Endothelial cell of umbilical vein (primary cell): ENCODE measurements at regions not wholly inside any gene's neighbourhood (a gene's known extent, or its start where the extent isn't known, plus 50 kb on each side); places are given as distances from the start of the nearest gene placed in this dataset.

Experiments used
- BruUV-seq: library from RNA; stranded (reverse); fragments of 400-500 nt; replicated peaks from 2 replicates; lab custom pipeline; 2021; lab: Mats Ljungman, UMichigan
- CTCF ChIA-PET: fragments of 300-600, 350-600 bp; sonication (Branson Sonifier 250); formaldehyde crosslinking; loops from one replicate; lab custom pipeline; 2021; ENCODE audit warnings: antibody characterized with exemption, inconsistent platforms; lab: Charles Lee
- POLR2A ChIA-PET: fragments of 300-600, 350-600 bp; sonication (Branson Sonifier 250); formaldehyde crosslinking; loops from one replicate; lab custom pipeline; 2021; ENCODE audit warnings: antibody characterized with exemption, inconsistent platforms; lab: Charles Lee
- DNase-seq: peaks from one replicate; pipeline ENCODE4 v3.0.0-alpha.2; 2011; ENCODE audit warnings: low read depth, low spot score
- FAIRE-seq: peaks from 2 replicates; lab custom pipeline; 2011; peaks lifted over from hg19 to GRCh38; lab: Jason Lieb, UNC
- H2AFZ ChIP-seq: 2 replicates; pipeline ENCODE4 v1.6.0; 2012; ENCODE audit warnings: low read depth, low read length, control low read depth, inconsistent platforms
- H3K27ac ChIP-seq: 2 replicates; pipeline ENCODE4 v1.5.1; 2011; ENCODE audit warnings: low read depth, mild to moderate bottlenecking, control low read depth, low read length, moderate library complexity; ENCODE audit not compliant: insufficient read depth
- H3K27me3 ChIP-seq, 2 experiments: 2 replicates each; pipeline versions ENCODE4 v1.6.0 to v1.6.1; 2011; ENCODE audit warnings: low read length in 2 of 2, mixed read lengths in 1 of 2; ENCODE audit not compliant: control insufficient read depth in 2 of 2, insufficient read depth in 2 of 2
- H3K36me3 ChIP-seq, 2 experiments: 2 replicates in 1 of 2; 3 replicates in 1 of 2; pipeline ENCODE4 v1.5.1; 2011; ENCODE audit warnings: low read length in 2 of 2, mild to moderate bottlenecking in 1 of 2, moderate library complexity in 1 of 2; ENCODE audit not compliant: control insufficient read depth in 2 of 2, insufficient read depth in 2 of 2; ENCODE audit errors: extremely low read depth in 1 of 2
- H3K4me1 ChIP-seq: 3 replicates; pipeline ENCODE4 v1.5.1; 2011; ENCODE audit warnings: mild to moderate bottlenecking, low read length; ENCODE audit not compliant: control insufficient read depth, insufficient read depth; ENCODE audit errors: extremely low read depth
- H3K4me2 ChIP-seq: 2 replicates; pipeline ENCODE4 v1.6.1; 2011; ENCODE audit warnings: low read length, control low read depth, mixed read lengths; ENCODE audit not compliant: insufficient read depth
- H3K4me3 ChIP-seq, 3 experiments: fragments of 200-600 bp in 1 of 3; sonication (generic), shearing (Covaris generic) in 1 of 3; replicated peaks in 1 of 3; 2 replicates each; pipeline ENCODE4 v1.5.1; 2011 to 2016; ENCODE audit warnings: control low read depth in 3 of 3, low read length in 3 of 3, mild to moderate bottlenecking in 2 of 3, inconsistent platforms in 1 of 3, low read depth in 1 of 3, moderate library complexity in 1 of 3; ENCODE audit not compliant: insufficient read depth in 1 of 3
- H3K79me2 ChIP-seq: 2 replicates; pipeline ENCODE4 v1.6.0; 2012; ENCODE audit warnings: low read length, inconsistent platforms; ENCODE audit not compliant: control insufficient read depth, insufficient read depth
- H3K9ac ChIP-seq: replicated peaks from 2 replicates; pipeline ENCODE3; 2011; ENCODE audit warnings: low read length, control low read depth; ENCODE audit not compliant: insufficient read depth; ENCODE audit errors: extremely low read depth
- H3K9me1 ChIP-seq: replicated peaks from 3 replicates; pipeline ENCODE4 v1.6.0; 2011; ENCODE audit warnings: mild to moderate bottlenecking, low read length; ENCODE audit not compliant: control insufficient read depth, insufficient read depth; ENCODE audit errors: extremely low read depth
- H3K9me3 ChIP-seq: replicated peaks from 2 replicates; pipeline ENCODE4 v1.5.1; 2012; ENCODE audit warnings: low read length, inconsistent platforms; ENCODE audit not compliant: control insufficient read depth, insufficient read depth
- H4K20me1 ChIP-seq: replicated peaks from 2 replicates; pipeline ENCODE3; 2011; ENCODE audit warnings: mild to moderate bottlenecking, low read length; ENCODE audit not compliant: control insufficient read depth, insufficient read depth; ENCODE audit errors: extremely low read depth
- CTCF ChIP-seq, 2 donors: IDR thresholded peaks; 1 replicate in 1 of 2; 2 replicates in 1 of 2; pipeline ENCODE4 v1.5.1; 2011; ENCODE audit warnings: low read length in 2 of 2, mild to moderate bottlenecking in 2 of 2, moderate library complexity in 2 of 2, control low read depth in 1 of 2, inconsistent platforms in 1 of 2, low read depth in 1 of 2; ENCODE audit not compliant: insufficient read depth in 1 of 2; ENCODE audit errors: extremely low read depth in 1 of 2
- EZH2 ChIP-seq: IDR thresholded peaks from 2 replicates; pipeline ENCODE4 v1.6.1; 2012; ENCODE audit warnings: borderline replicate concordance, low read depth, mild to moderate bottlenecking, moderate library complexity, low read length, inconsistent platforms; ENCODE audit not compliant: severe bottlenecking
- FOS ChIP-seq: IDR thresholded peaks from 2 replicates; pipeline ENCODE4 v1.6.1; 2011; ENCODE audit warnings: mild to moderate bottlenecking, low read length, moderate library complexity, borderline replicate concordance; ENCODE audit not compliant: insufficient read depth
- GATA2 ChIP-seq: IDR thresholded peaks from 2 replicates; pipeline ENCODE4 v1.7.0; 2011; ENCODE audit warnings: low read depth, mild to moderate bottlenecking, moderate library complexity, mixed read lengths, low read length; ENCODE audit not compliant: insufficient read length, insufficient read depth
- MAX ChIP-seq: IDR thresholded peaks from 2 replicates; pipeline ENCODE4 v1.6.1; 2011; ENCODE audit not compliant: insufficient read depth, insufficient read length
- MYC ChIP-seq: IDR thresholded peaks from one replicate; pipeline ENCODE4 v1.6.1; 2011; ENCODE audit warnings: mild to moderate bottlenecking, low read depth, low read length
- POLR2A ChIP-seq: IDR thresholded peaks from 2 replicates; pipeline ENCODE4 v1.6.1; 2012; ENCODE audit warnings: low read depth, mild to moderate bottlenecking, control low read depth, low read length
- POLR2AphosphoS5 ChIP-seq: IDR thresholded peaks from 2 replicates; pipeline ENCODE4 v1.6.1; 2012; ENCODE audit warnings: low read depth, mild to moderate bottlenecking, control low read depth, low read length, moderate library complexity; ENCODE audit not compliant: insufficient read depth
- dilution Hi-C: fragments of 300-500 bp; cut with MboI; formaldehyde crosslinking; loops from one replicate; pipeline ENCODE4 v1.15.0; 2019; ENCODE audit warnings: low sequenced_read_pairs; ENCODE audit not compliant: extremely low pct_ligation_motif_present
- intact Hi-C: fragments of 100-400 bp; cut with micrococcal nuclease; formaldehyde crosslinking; loops from one replicate; pipeline ENCODE4 v1.10.0; 2022

- intact Hi-C loops (no loop called here), dilution Hi-C loops (no loop called here)
- H3K27ac ChIP-seq: no peak overlapping the region
- no peak overlapping the region for H2AFZ ChIP-seq
- no peaks in the 10 kb centered on the region for H3K27me3 ChIP-seq
- ChIA-PET CTCF (interaction anchor here (0.6 kb wide), 1 partner anchor 182 kb away, joined by 4 read pairs; no protein-coding TSS in a partner anchor), POLR2A (no interaction called here)
- no peaks in the 10 kb centered on the region for H3K9me3 ChIP-seq
- no peaks in the 10 kb centered on the region for H3K79me2 ChIP-seq
- no peaks in the 10 kb centered on the region for H3K36me3 ChIP-seq
- DNase-seq: no peak
- H3K4me1 ChIP-seq: no peaks in the 10 kb centered on the region
- H3K9me1 ChIP-seq: no peaks in the 10 kb centered on the region
- H4K20me1 ChIP-seq: no peaks in the 10 kb centered on the region
- FAIRE-seq: no peak
- H3K4me2 ChIP-seq: no peak overlapping the region
- H3K4me3 ChIP-seq: no peak overlapping the region
- TF ChIP-seq MYC: no peak
- TF ChIP-seq EZH2: no peak
- no peak for TF ChIP-seq FOS
- no peak for TF ChIP-seq POLR2AphosphoS5
- no peak for TF ChIP-seq POLR2A
- TF ChIP-seq MAX: no peak
- no peak for TF ChIP-seq CTCF (IDR thresholded peaks at IDR 0.05; ENCODE audit: extremely low read depth in 1 of 2, insufficient read depth in 1 of 2, low read depth in 1 of 2, low read length in 2 of 2)
- TF ChIP-seq GATA2: no peak
- no peak overlapping the region for H3K9ac ChIP-seq
- no TSS peak for BruUV-seq
Observed at GRCh38 chr6:167579806-167580618, 246.7 kb upstream of the AFDN start.
